ENCODE measurements at regions not wholly inside any gene's neighbourhood (a gene's known extent, or its start where the extent isn't known, plus 50 kb on each side); places are given as distances from the start of the nearest gene placed in this dataset.
"Not testable (repeated sequence)": the region's sequence is repeated elsewhere in the genome, so short reads cannot be mapped to it uniquely, and the experiment has no call there.

- no peak overlapping the region for H3K4me3 ChIP-seq
- TF ChIP-seq, protein P1, sequence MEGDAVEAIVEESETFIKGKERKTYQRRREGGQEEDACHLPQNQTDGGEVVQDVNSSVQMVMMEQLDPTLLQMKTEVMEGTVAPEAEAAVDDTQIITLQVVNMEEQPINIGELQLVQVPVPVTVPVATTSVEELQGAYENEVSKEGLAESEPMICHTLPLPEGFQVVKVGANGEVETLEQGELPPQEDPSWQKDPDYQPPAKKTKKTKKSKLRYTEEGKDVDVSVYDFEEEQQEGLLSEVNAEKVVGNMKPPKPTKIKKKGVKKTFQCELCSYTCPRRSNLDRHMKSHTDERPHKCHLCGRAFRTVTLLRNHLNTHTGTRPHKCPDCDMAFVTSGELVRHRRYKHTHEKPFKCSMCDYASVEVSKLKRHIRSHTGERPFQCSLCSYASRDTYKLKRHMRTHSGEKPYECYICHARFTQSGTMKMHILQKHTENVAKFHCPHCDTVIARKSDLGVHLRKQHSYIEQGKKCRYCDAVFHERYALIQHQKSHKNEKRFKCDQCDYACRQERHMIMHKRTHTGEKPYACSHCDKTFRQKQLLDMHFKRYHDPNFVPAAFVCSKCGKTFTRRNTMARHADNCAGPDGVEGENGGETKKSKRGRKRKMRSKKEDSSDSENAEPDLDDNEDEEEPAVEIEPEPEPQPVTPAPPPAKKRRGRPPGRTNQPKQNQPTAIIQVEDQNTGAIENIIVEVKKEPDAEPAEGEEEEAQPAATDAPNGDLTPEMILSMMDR (IDR thresholded peaks at IDR 0.05), result no peak
- H3K27ac ChIP-seq, result no peak overlapping the region
- no peaks in the 10 kb centered on the region for H3K9me3 ChIP-seq
- intact Hi-C loops (cut with DNase I), result no loop called here
- H3K4me1 ChIP-seq, result no peaks in the 10 kb centered on the region
- H3K27me3 ChIP-seq, result no peaks in the 10 kb centered on the region
- DNase-seq, result no peak
- ATAC-seq, result no peak
- no peaks in the 10 kb centered on the region for H3K36me3 ChIP-seq
These were observed 421.0 kb downstream of the MRPL39 start for GRCh38 chr21:25186273-25186672.

GRCh38 chr21:25183577-25183976 lies 423.7 kb downstream of the MRPL39 start:
- Histone ChIP-seq H3K27me3 (no peaks in the 10 kb centered on the region), H3K27ac (no peak overlapping the region), H3K4me1 (no peaks in the 10 kb centered on the region), H3K4me3 (no peak overlapping the region), H3K9me3 (no peaks in the 10 kb centered on the region), H3K36me3 (no peaks in the 10 kb centered on the region)
- TF ChIP-seq, protein P1 (IDR thresholded peaks at IDR 0.05), result no peak
- intact Hi-C loops (cut with DNase I), result no loop called here
- no peak for DNase-seq
- no peak for ATAC-seq

GRCh38 chr21:25181690-25182089 lies 425.6 kb downstream of the MRPL39 start:
- H3K36me3 ChIP-seq; H3K27ac ChIP-seq; intact Hi-C loops (cut with DNase I); H3K27me3 ChIP-seq; DNase-seq; H3K9me3 ChIP-seq; H3K4me1 ChIP-seq; ATAC-seq; H3K4me3 ChIP-seq: not testable (repeated sequence)

DNA sequence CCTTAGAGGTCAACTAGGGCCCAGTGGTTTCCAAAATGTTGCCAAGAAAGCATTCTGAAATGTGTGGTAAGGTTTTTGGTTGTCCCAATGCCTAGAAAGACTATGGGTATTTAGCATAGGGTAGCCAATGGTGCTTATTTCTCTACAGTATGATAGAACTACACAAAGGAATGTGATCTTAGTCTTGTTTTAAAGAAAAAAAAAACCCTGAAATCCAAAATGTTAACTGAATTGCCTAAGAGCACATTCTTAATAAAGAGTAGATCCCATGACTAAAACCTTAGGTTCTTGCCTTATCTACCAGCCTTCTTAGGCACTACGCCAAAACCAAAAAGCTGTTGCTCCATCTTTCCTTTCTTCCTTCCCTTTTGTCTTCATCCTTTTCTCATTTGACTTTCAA lies 428.2 kb downstream of the MRPL39 start:
- intact Hi-C loops (cut with DNase I), result no loop called here
- H3K27ac ChIP-seq, result no peak overlapping the region
- H3K9me3 ChIP-seq, result no peaks in the 10 kb centered on the region
- H3K4me3 ChIP-seq, result no peak overlapping the region
- ATAC-seq (no peak), DNase-seq (no peak)
- TF ChIP-seq, protein P1 (IDR thresholded peaks at IDR 0.05), result no peak
- H3K27me3 ChIP-seq, result no peaks in the 10 kb centered on the region
- no peaks in the 10 kb centered on the region for H3K4me1 ChIP-seq
- no peaks in the 10 kb centered on the region for H3K36me3 ChIP-seq

DNA sequence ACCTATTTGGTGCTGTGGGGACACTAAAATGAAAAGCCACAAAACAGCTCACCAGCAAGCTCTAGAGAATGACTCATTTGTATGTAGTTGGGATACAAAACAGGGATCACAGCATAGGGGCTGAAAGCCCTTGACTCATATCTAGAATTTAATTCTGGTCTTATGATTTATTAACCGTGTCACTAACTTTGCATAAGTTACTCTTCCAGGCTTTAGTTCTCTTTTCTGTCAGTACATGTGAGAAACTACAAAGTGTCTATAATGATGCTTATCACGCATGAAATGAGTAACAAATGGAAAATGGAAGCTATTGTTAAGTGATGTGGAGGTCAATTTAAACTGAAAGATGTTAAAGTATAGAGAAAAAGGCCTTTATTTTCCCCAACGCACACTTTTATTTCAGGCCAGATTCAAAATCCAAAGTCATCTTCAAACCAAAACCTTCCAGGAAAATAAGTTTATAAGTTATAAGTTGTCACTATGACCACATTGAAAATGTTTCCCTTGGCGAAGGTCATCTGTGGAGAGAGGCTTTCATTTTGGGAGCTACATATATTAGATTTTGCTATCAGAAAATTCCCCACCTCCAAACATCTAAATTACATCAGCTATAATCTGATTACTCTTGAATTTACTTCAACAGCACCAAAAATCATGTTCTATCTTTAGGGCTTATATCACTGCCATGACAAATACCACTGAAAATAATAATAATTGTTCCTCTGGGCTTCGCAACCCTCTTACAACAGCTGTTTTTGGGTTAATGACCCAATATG lies 430.5 kb downstream of the MRPL39 start:
- no peaks in the 10 kb centered on the region for H3K27me3 ChIP-seq
- TF ChIP-seq, protein P1 (IDR thresholded peaks at IDR 0.05), result no peak
- H3K36me3 ChIP-seq, result no peaks in the 10 kb centered on the region
- H3K4me3 ChIP-seq, result no peak overlapping the region
- no peak for ATAC-seq
- no peaks in the 10 kb centered on the region for H3K4me1 ChIP-seq
- DNase-seq, result no peak
- intact Hi-C loops (cut with DNase I), result no loop called here
- H3K9me3 ChIP-seq, result no peaks in the 10 kb centered on the region
- H3K27ac ChIP-seq, result no peak overlapping the region

DNA sequence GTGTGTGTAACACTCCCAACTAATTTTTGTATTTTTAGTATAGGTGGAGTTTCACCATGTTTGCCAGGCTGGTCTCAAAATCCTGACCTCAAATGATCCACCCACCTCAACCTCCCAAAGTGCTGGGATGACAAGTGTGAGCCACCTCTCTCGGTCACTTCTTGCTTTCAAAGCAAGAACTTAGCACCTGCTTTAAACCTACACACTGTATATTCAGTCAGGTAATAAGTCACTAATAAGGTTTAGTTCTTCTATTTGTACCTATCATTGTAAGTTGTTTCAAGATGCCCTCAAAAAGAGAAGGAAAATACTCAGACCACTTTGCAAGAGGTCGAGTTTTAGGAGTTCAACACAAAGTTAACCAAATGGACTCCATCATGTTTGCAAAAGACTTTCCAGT lies 431.3 kb downstream of the MRPL39 start:
- no peak overlapping the region for H3K27ac ChIP-seq
- intact Hi-C loops (cut with DNase I), result no loop called here
- no peaks in the 10 kb centered on the region for H3K36me3 ChIP-seq
- ATAC-seq, result no peak
- H3K27me3 ChIP-seq, result no peaks in the 10 kb centered on the region
- DNase-seq, result no peak
- H3K4me1 ChIP-seq, result no peaks in the 10 kb centered on the region
- H3K4me3 ChIP-seq, result no peak overlapping the region
- TF ChIP-seq, protein P1 (IDR thresholded peaks at IDR 0.05), result no peak
- H3K9me3 ChIP-seq, result no peaks in the 10 kb centered on the region
